ENCODE measurements at regions not wholly inside any gene's neighbourhood (a gene's known extent, or its start where the extent isn't known, plus 50 kb on each side); places are given as distances from the start of the nearest gene placed in this dataset.

DNA sequence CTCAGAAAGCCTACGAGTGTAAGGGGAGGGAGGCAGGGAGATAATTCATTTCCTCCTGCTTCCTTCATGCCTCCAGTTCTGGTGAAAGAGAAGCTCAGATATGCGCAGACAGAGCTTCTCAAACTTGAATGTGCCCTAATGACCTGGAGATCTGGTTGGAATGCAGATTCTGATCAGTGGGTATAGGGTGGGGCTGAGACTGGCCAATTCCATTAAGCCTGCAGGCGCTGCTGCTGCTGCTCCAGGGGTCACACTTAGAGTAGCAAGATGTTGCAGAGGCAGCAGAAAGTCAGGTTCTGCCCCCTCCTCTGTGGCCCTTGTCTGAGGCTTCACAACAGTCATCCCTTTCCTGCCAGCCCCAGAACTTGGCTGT lies 161.0 kb downstream of the DHX35 start:
- TF ChIP-seq, protein P1, sequence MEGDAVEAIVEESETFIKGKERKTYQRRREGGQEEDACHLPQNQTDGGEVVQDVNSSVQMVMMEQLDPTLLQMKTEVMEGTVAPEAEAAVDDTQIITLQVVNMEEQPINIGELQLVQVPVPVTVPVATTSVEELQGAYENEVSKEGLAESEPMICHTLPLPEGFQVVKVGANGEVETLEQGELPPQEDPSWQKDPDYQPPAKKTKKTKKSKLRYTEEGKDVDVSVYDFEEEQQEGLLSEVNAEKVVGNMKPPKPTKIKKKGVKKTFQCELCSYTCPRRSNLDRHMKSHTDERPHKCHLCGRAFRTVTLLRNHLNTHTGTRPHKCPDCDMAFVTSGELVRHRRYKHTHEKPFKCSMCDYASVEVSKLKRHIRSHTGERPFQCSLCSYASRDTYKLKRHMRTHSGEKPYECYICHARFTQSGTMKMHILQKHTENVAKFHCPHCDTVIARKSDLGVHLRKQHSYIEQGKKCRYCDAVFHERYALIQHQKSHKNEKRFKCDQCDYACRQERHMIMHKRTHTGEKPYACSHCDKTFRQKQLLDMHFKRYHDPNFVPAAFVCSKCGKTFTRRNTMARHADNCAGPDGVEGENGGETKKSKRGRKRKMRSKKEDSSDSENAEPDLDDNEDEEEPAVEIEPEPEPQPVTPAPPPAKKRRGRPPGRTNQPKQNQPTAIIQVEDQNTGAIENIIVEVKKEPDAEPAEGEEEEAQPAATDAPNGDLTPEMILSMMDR (IDR thresholded peaks at IDR 0.05; ENCODE audit: insufficient read depth, low read length, poor library complexity, severe bottlenecking): no peak
- no peak for TF ChIP-seq EZH2phosphoT487 (conservative IDR thresholded peaks at IDR 0.05; ENCODE audit: low read length)

Measured in SU-DHL-6 (cell line).